Upper lobe of left lung (tissue), 6 donors: ENCODE measurements at regions not wholly inside any gene's neighbourhood (a gene's known extent, or its start where the extent isn't known, plus 50 kb on each side); places are given as distances from the start of the nearest gene placed in this dataset.

Experiments
- ATAC-seq, 2 donors: fragments of 200-7000 bp; cut with Tn5 transposase; one replicate each; pipeline ENCODE4 v1.9.1; 2022; ENCODE audit warnings: mild to moderate bottlenecking in 2 of 2, moderate library complexity in 2 of 2; ENCODE audit not compliant: low FRiP score in 2 of 2
- DNase-seq, 2 donors: peaks; one replicate each; pipeline ENCODE4 v3.0.0-alpha.2; 2019 to 2020
- H3K27ac ChIP-seq, 4 donors: fragments of 200-600 bp; sonication (generic); one replicate each; pipeline ENCODE4 v1.5.1; 2016 to 2019
- H3K27me3 ChIP-seq, 4 donors: fragments of 200-600 bp; sonication (generic); one replicate each; pipeline ENCODE4 v1.5.1; 2017 to 2019
- H3K36me3 ChIP-seq, 4 donors: fragments of 200-600 bp; sonication (generic); one replicate each; pipeline ENCODE4 v1.5.1; 2016 to 2019
- H3K4me1 ChIP-seq, 4 donors: fragments of 200-600 bp; sonication (generic); one replicate each; pipeline ENCODE4 v1.5.1; 2018 to 2019
- H3K4me3 ChIP-seq, 4 donors: fragments of 200-600 bp; sonication (generic); one replicate each; pipeline ENCODE4 v1.5.1; 2017 to 2019; ENCODE audit warnings: mild to moderate bottlenecking in 2 of 4, moderate library complexity in 1 of 4
- H3K9me3 ChIP-seq, 4 donors: fragments of 200-600 bp; sonication (generic); one replicate each; pipeline ENCODE4 v1.5.1; 2018 to 2019
- EP300 ChIP-seq, 4 donors: sonication (generic); formaldehyde crosslinking; IDR thresholded peaks; one replicate each; pipeline ENCODE4 v1.5.1; 2017; ENCODE audit warnings: antibody characterized with exemption in 4 of 4, control low read depth in 2 of 4
- POLR2A ChIP-seq, 4 donors: fragments of 450-650 bp; IDR thresholded peaks; one replicate each; pipeline ENCODE4 v1.5.1; 2016 to 2017; ENCODE audit warnings: antibody characterized with exemption in 4 of 4, mild to moderate bottlenecking in 2 of 4
- POLR2AphosphoS5 ChIP-seq, 2 donors: sonication (generic); formaldehyde crosslinking; IDR thresholded peaks; one replicate each; pipeline ENCODE4 v1.5.1; 2017; ENCODE audit warnings: antibody characterized with exemption in 2 of 2
- WGBS, 2 donors: methylation state at CpG; one replicate each; pipeline ENCODE4 v1.1.5; 2017 to 2018; 5-methylcytosine and 5-hydroxymethylcytosine counted together
- TF ChIP-seq, protein P1 (sequence below), 6 experiments: fragments of 450-650 bp in 4 of 6; fragments of 200-600 bp in 2 of 6; sonication (generic) in 2 of 6; IDR thresholded peaks; one replicate each; pipeline ENCODE4 v1.5.1; 2016 to 2019; ENCODE audit warnings: antibody characterized with exemption in 6 of 6
- donor health status: DM: no; HTN: no; CAD: no; lungs with moderate emphysema.
- donor health status: DM: no; HTN: yes; CAD: no; lungs with severe emphysema.

DNA sequence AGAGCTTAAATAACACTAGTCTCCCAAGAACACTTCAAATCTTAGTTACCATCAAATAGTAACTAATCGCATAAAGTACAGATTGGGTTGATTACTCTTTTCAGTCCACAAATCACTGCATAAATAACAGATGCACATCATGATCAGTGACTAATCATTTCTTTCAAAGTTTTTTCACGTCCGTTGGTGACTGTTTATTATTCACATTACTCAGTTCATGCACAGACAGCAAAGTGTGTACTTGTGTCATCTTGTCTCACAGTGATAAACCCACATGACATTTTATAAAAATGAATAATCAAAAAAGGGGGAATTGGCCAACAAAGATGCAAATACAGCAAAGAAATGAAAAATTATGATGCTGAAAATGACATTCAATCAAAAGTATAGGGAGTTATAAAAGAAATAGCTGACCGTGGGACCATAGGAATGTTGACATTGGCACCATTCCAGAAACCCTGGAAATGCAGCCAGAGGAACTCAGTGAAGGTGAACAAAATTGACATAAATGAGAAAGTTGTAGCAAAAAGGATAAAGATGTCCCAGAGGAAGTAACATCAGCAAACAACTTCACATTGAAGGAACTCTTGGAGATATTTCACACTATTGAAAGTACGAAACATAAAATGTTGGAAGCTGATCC is 161.5 kb downstream of the SOX3 start:
- no peak for ATAC-seq
- DNase-seq = no peak
- H3K4me1 ChIP-seq = no peaks in the 10 kb centered on the region
- WGBS, 2 donors = 58 to 60% methylated on average over 5 of the region's 5 CpGs
- H3K4me3 ChIP-seq = no peak overlapping the region
- no peak overlapping the region for H3K27ac ChIP-seq
- no peaks in the 10 kb centered on the region for H3K9me3 ChIP-seq
- H3K27me3 ChIP-seq = no peaks in the 10 kb centered on the region
- TF ChIP-seq EP300 (IDR thresholded peaks at IDR 0.05) = no peak
- no peaks in the 10 kb centered on the region for H3K36me3 ChIP-seq

DNA sequence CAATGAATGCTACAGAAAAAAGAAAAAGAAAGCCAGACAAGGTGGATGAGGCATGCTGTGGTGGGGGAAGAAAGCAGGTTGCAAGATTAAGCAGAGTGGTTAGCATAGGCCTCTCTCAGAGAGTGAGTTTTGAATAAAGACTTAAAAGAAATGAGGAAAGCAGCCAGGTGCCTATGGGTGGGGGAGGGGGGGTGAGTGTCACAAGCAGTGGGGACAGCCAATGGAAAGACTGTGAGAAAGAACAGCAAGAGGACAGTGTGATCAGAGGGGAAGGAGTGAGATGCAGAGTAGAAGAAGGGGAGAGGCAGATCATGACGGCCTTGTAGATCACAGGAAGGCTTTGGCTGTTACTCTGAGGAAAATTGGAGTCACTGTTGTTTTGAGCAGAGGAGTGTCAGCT is 162.5 kb downstream of the SOX3 start:
- no peaks in the 10 kb centered on the region for H3K4me1 ChIP-seq
- no peaks in the 10 kb centered on the region for H3K36me3 ChIP-seq
- H3K27me3 ChIP-seq = no peaks in the 10 kb centered on the region
- H3K4me3 ChIP-seq = no peak overlapping the region
- WGBS, 2 donors = 59 to 73% methylated on average over 1 of the region's 1 CpG
- ATAC-seq (no peak), DNase-seq (no peak)
- H3K9me3 ChIP-seq = no peaks in the 10 kb centered on the region
- no peak overlapping the region for H3K27ac ChIP-seq
- no peak for TF ChIP-seq EP300 (IDR thresholded peaks at IDR 0.05)
- no peak for TF ChIP-seq POLR2AphosphoS5 (IDR thresholded peaks at IDR 0.05)
- no peak for TF ChIP-seq POLR2A (IDR thresholded peaks at IDR 0.05)
- TF ChIP-seq, protein P1, sequence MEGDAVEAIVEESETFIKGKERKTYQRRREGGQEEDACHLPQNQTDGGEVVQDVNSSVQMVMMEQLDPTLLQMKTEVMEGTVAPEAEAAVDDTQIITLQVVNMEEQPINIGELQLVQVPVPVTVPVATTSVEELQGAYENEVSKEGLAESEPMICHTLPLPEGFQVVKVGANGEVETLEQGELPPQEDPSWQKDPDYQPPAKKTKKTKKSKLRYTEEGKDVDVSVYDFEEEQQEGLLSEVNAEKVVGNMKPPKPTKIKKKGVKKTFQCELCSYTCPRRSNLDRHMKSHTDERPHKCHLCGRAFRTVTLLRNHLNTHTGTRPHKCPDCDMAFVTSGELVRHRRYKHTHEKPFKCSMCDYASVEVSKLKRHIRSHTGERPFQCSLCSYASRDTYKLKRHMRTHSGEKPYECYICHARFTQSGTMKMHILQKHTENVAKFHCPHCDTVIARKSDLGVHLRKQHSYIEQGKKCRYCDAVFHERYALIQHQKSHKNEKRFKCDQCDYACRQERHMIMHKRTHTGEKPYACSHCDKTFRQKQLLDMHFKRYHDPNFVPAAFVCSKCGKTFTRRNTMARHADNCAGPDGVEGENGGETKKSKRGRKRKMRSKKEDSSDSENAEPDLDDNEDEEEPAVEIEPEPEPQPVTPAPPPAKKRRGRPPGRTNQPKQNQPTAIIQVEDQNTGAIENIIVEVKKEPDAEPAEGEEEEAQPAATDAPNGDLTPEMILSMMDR (IDR thresholded peaks at IDR 0.05) = no peak

DNA sequence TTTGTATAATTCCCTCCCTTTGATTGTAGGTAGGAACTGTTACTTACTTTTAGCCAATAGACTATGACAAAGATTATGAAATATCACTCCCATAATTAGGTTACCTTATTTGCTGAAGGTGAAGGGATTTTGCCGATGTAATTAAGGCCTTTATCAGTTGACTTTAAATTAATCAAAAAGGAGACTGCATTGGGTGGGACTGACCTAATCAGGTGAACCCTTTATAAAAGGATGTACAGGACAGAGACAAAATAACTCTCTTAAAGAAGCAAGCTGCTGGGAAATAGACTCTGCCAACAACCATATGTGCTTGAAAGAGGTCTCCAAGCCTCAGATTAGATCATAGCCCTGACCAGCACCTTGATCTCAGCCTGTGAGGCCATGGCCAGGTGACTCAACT is 167.6 kb downstream of the SOX3 start:
- Histone ChIP-seq H3K4me1 (no peaks in the 10 kb centered on the region), H3K27ac (no peak overlapping the region), H3K9me3 (no peaks in the 10 kb centered on the region), H3K36me3 (no peaks in the 10 kb centered on the region), H3K4me3 (no peak overlapping the region), H3K27me3 (no peaks in the 10 kb centered on the region)
- WGBS, 2 donors = 97 to 100% methylated on average over 1 of the region's 1 CpG
- ATAC-seq (no peak), DNase-seq (no peak)
- TF ChIP-seq, protein P1 (IDR thresholded peaks at IDR 0.05) = no peak
- no peak for TF ChIP-seq POLR2AphosphoS5 (IDR thresholded peaks at IDR 0.05)
- TF ChIP-seq EP300 (IDR thresholded peaks at IDR 0.05) = no peak
- no peak for TF ChIP-seq POLR2A (IDR thresholded peaks at IDR 0.05)

DNA sequence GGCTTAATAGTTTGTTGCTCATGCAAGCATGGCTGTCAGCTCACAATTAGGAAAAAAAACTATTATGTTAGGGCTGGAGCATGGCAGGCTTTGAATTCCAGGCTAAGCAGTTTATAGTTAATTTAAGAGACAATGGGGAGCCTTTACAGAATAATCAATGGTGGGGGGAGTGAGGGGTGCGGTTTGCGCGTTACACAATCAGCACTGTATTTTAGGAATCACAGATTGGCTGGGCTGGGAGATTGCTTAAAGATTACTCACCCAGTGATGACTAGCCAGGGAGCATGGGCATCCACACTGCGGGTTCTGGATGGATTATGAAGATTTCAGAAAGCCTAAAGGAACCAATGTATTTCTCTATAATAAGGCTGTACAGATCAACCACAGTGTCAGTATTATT is 186.6 kb downstream of the SOX3 start:
- Histone ChIP-seq H3K4me3 (no peak overlapping the region), H3K27ac (no peak overlapping the region), H3K27me3 (no peaks in the 10 kb centered on the region), H3K9me3 (no peaks in the 10 kb centered on the region), H3K4me1 (no peaks in the 10 kb centered on the region), H3K36me3 (no peaks in the 10 kb centered on the region)
- TF ChIP-seq EP300 (IDR thresholded peaks at IDR 0.05) = no peak
- no peak for TF ChIP-seq POLR2AphosphoS5 (IDR thresholded peaks at IDR 0.05)
- TF ChIP-seq, protein P1 (IDR thresholded peaks at IDR 0.05) = no peak
- DNase-seq (no peak), ATAC-seq (no peak)
- 65 to 80% methylated on average over 4 of the region's 4 CpGs for WGBS, 2 donors

DNA sequence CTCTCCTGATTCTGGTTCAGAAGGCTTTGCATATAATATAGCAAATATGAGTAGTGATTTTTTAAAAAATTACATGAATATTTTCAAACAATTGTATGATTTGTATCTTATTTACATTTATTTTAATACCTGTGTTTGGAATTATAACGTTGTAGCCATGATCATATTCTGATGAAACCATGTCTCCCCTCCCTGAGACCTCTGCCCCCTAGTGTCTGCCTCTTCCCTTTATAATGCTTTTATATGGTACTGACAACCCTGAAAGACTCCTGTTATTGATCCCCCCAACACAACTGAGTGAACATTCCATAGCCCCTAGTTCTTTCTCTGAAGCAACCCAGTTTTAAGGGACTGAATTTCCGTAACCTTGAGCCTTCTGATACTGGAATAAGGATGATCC is 187.4 kb downstream of the SOX3 start:
- TF ChIP-seq, protein P1 (IDR thresholded peaks at IDR 0.05) = no peak
- no peaks in the 10 kb centered on the region for H3K4me1 ChIP-seq
- H3K9me3 ChIP-seq = no peaks in the 10 kb centered on the region
- ATAC-seq (no peak), DNase-seq (no peak)
- no peaks in the 10 kb centered on the region for H3K27me3 ChIP-seq
- H3K36me3 ChIP-seq = no peaks in the 10 kb centered on the region
- no peak overlapping the region for H3K27ac ChIP-seq
- no peak overlapping the region for H3K4me3 ChIP-seq
- WGBS, 2 donors = 66 to 70% methylated on average over 2 of the region's 2 CpGs
